HEK293T (cell line): ENCODE measurements at regions not wholly inside any gene's neighbourhood (a gene's known extent, or its start where the extent isn't known, plus 50 kb on each side); places are given as distances from the start of the nearest gene placed in this dataset.

Source experiments
- BHLHE40 ChIP-seq: fragments of 450-650 bp; IDR thresholded peaks from 2 replicates; pipeline ENCODE4 v1.6.1; 2016; ENCODE audit warnings: mild to moderate bottlenecking, moderate library complexity, borderline replicate concordance
- FOXA1 ChIP-seq: fragments of 450-650 bp; IDR thresholded peaks from 2 replicates; pipeline ENCODE4 v1.6.1; 2016; ENCODE audit warnings: mild to moderate bottlenecking
- FOXM1 ChIP-seq: fragments of 450-650 bp; IDR thresholded peaks from 2 replicates; pipeline ENCODE4 v1.6.1; 2017; ENCODE audit warnings: mild to moderate bottlenecking, borderline replicate concordance
- SP1 ChIP-seq: fragments of 450-650 bp; IDR thresholded peaks from 2 replicates; pipeline ENCODE4 v1.6.1; 2017
- SUZ12 ChIP-seq: fragments of 450-650 bp; IDR thresholded peaks from 2 replicates; pipeline ENCODE4 v1.6.1; 2016; ENCODE audit warnings: mild to moderate bottlenecking
- ZNF384 ChIP-seq: fragments of 450-650 bp; IDR thresholded peaks from 2 replicates; pipeline ENCODE4 v1.6.1; 2016
- TF ChIP-seq, protein P1 (sequence below): fragments of 450-650 bp; IDR thresholded peaks from 2 replicates; pipeline ENCODE4 v1.6.1; 2016

DNA sequence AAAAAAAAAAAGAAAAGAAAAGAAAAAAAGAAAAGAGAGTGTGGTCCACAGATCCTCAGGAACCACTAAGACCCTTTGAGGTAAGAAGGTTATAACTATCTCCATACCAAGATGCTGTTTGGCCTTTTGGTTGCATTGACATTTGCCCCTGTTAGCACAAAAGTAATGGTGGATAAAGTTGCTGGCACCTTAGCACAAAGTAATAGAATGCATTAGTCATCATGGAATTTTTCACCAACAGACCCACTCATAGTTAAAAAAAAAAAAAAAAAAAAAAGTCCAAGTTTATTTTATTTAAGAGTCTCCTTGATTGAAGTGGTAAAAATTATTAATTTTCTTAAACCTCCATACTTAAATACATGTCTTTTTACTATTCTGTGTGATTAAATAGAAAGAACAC lies 78.4 kb upstream of the RBPJ start:
- no peak for TF ChIP-seq SP1
- no peak for TF ChIP-seq FOXM1
- TF ChIP-seq, protein P1, sequence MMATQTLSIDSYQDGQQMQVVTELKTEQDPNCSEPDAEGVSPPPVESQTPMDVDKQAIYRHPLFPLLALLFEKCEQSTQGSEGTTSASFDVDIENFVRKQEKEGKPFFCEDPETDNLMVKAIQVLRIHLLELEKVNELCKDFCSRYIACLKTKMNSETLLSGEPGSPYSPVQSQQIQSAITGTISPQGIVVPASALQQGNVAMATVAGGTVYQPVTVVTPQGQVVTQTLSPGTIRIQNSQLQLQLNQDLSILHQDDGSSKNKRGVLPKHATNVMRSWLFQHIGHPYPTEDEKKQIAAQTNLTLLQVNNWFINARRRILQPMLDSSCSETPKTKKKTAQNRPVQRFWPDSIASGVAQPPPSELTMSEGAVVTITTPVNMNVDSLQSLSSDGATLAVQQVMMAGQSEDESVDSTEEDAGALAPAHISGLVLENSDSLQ, result no peak
- no peak for TF ChIP-seq SUZ12
- TF ChIP-seq FOXA1, result no peak
- no peak for TF ChIP-seq ZNF384
- no peak for TF ChIP-seq BHLHE40
